ENCODE measurements at regions not wholly inside any gene's neighbourhood (a gene's known extent, or its start where the extent isn't known, plus 50 kb on each side); places are given as distances from the start of the nearest gene placed in this dataset.

DNA sequence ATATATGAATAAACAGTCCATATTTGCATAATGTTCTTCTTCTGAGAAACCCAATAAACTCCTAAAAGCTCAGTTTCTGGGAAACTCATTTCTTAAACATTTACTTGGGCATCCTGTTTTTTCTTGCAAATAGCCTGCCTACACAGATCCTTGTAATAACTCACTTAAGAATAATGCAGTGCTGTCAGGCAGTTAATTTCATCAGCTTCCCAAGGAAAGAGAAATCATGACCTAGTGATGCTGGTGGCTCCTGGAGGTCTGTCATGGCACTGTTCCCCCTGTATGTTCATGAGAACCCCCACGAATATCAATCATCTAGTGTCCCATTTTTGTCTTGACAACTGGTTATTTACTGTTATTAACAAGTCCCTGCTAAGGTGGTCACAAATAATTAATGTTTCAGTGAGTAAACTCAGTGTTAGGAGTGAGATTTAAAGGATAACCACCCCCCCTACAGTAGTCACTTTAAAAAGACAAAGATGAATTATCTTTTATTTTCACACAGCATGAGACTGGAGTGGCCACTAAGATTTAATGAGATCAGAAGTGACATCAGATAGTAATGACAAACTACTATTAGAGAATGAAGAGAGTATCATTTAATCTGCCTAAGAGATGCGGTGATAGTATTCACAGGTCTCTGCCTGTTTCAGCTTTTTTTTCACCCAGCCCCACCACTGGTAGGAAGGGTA is 279.5 kb upstream of the NECTIN3 start:
- BruUV-seq (replicated peaks): no TSS peak
- no peaks in the 10 kb centered on the region for H3K9me3 ChIP-seq (ENCODE audit: low read length)
- no peak overlapping the region for H3K4me2 ChIP-seq (ENCODE audit: low read length)
- ChIA-PET POLR2A (interaction anchor here (0.8 to 1.0 kb wide), 2 partner anchors 12 to 33 kb away, joined by 3 to 5 read pairs; no protein-coding TSS in a partner anchor), CTCF (ENCODE audit: unreplicated experiment) (no interaction called here)
- H3K9me2 ChIP-seq (ENCODE audit: insufficient read depth, low read length): no peaks in the 10 kb centered on the region
- H4K20me1 ChIP-seq (ENCODE audit: insufficient read depth, low read length): no peaks in the 10 kb centered on the region
- no peaks in the 10 kb centered on the region for H3K79me2 ChIP-seq (ENCODE audit: insufficient read depth, low read depth, low read length)
- H3K27ac ChIP-seq (ENCODE audit: low read depth, low read length, poor library complexity, severe bottlenecking): no peak overlapping the region
- no peaks in the 10 kb centered on the region for H3K4me1 ChIP-seq (ENCODE audit: insufficient read depth, low read length, poor library complexity, severe bottlenecking)
- DNase-seq (ENCODE audit: low spot score): no peak
- intact Hi-C loops (cut with micrococcal nuclease; ENCODE audit: unreplicated experiment): no loop called here
- H2AFZ ChIP-seq (ENCODE audit: low read length): no peak overlapping the region
- no peaks in the 10 kb centered on the region for H3K36me3 ChIP-seq (ENCODE audit: insufficient read depth, low read length)
- H3K4me3 ChIP-seq (ENCODE audit: low read depth, low read length, poor library complexity, severe bottlenecking): no peak overlapping the region
- no peak for TF ChIP-seq EZH2phosphoT487 (IDR thresholded peaks at IDR 0.05; ENCODE audit: borderline replicate concordance, low read depth, low read length)
- TF ChIP-seq, protein P1, sequence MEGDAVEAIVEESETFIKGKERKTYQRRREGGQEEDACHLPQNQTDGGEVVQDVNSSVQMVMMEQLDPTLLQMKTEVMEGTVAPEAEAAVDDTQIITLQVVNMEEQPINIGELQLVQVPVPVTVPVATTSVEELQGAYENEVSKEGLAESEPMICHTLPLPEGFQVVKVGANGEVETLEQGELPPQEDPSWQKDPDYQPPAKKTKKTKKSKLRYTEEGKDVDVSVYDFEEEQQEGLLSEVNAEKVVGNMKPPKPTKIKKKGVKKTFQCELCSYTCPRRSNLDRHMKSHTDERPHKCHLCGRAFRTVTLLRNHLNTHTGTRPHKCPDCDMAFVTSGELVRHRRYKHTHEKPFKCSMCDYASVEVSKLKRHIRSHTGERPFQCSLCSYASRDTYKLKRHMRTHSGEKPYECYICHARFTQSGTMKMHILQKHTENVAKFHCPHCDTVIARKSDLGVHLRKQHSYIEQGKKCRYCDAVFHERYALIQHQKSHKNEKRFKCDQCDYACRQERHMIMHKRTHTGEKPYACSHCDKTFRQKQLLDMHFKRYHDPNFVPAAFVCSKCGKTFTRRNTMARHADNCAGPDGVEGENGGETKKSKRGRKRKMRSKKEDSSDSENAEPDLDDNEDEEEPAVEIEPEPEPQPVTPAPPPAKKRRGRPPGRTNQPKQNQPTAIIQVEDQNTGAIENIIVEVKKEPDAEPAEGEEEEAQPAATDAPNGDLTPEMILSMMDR (conservative IDR thresholded peaks at IDR 0.05; ENCODE audit: low read length): no peak

DNA sequence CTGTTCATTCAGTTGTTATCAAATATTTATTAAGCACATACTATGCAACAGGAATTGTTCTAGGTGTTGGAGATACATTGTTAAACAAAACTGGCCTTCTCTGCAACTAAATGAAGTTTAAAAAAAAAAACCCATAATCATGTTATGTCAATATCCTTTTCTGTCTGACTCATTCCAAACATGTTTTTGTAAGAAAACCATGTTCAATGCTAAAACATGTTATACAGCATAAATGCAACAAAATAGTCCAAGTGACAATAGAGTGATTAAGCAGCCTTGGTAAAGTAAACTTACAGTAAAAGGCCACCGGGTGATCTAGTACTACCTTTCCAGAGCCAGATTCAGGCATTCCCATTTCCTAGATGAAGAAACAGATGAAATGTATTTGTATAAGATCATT is 278.0 kb upstream of the NECTIN3 start:
- Histone ChIP-seq H3K9me3 (ENCODE audit: low read length) (no peaks in the 10 kb centered on the region), H3K9me2 (ENCODE audit: insufficient read depth, low read length) (no peaks in the 10 kb centered on the region), H3K4me2 (ENCODE audit: low read length) (no peak overlapping the region), H3K4me1 (ENCODE audit: insufficient read depth, low read length, poor library complexity, severe bottlenecking) (no peaks in the 10 kb centered on the region), H3K36me3 (ENCODE audit: insufficient read depth, low read length) (no peaks in the 10 kb centered on the region), H4K20me1 (ENCODE audit: insufficient read depth, low read length) (no peaks in the 10 kb centered on the region), H3K4me3 (ENCODE audit: low read depth, low read length, poor library complexity, severe bottlenecking) (no peak overlapping the region), H2AFZ (ENCODE audit: low read length) (no peak overlapping the region), H3K79me2 (ENCODE audit: insufficient read depth, low read depth, low read length) (no peaks in the 10 kb centered on the region), H3K27ac (ENCODE audit: low read depth, low read length, poor library complexity, severe bottlenecking) (no peak overlapping the region)
- CTCF ChIA-PET (ENCODE audit: unreplicated experiment): no interaction called here
- TF ChIP-seq EZH2phosphoT487 (IDR thresholded peaks at IDR 0.05; ENCODE audit: borderline replicate concordance, low read depth, low read length): no peak
- TF ChIP-seq, protein P1 (conservative IDR thresholded peaks at IDR 0.05; ENCODE audit: low read length): no peak
- POLR2A ChIA-PET: no interaction called here
- intact Hi-C loops (cut with micrococcal nuclease; ENCODE audit: unreplicated experiment): no loop called here
- BruUV-seq (replicated peaks): no TSS peak
- no peak for DNase-seq (ENCODE audit: low spot score)

DNA sequence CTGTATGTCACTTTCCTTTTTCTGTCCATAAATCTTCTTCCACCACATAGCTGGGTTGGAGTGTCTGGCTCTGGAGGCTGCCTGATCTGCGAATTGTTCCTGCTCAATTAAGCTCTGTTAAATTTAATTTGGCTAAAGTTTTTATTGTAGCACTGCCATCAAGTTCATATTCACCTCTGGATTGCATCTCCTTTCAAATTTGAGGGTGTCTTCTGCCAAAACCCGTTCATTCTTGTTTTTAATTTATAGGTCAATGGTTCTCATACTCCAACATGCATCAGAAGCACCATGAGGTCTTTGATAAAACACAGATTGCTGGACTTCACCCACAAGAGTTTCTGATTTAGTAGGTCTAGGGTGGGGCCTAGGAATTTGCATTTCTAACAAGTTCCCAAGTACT is 276.5 kb upstream of the NECTIN3 start:
- intact Hi-C loops (cut with micrococcal nuclease; ENCODE audit: unreplicated experiment): no loop called here
- no peaks in the 10 kb centered on the region for H3K9me2 ChIP-seq (ENCODE audit: insufficient read depth, low read length)
- no peaks in the 10 kb centered on the region for H3K4me1 ChIP-seq (ENCODE audit: insufficient read depth, low read length, poor library complexity, severe bottlenecking)
- no peak overlapping the region for H3K4me2 ChIP-seq (ENCODE audit: low read length)
- no peak overlapping the region for H3K27ac ChIP-seq (ENCODE audit: low read depth, low read length, poor library complexity, severe bottlenecking)
- no peak for DNase-seq (ENCODE audit: low spot score)
- H3K79me2 ChIP-seq (ENCODE audit: insufficient read depth, low read depth, low read length): no peaks in the 10 kb centered on the region
- no TSS peak for BruUV-seq (replicated peaks)
- TF ChIP-seq EZH2phosphoT487 (IDR thresholded peaks at IDR 0.05; ENCODE audit: borderline replicate concordance, low read depth, low read length): no peak
- TF ChIP-seq, protein P1 (conservative IDR thresholded peaks at IDR 0.05; ENCODE audit: low read length): no peak
- no peak overlapping the region for H3K4me3 ChIP-seq (ENCODE audit: low read depth, low read length, poor library complexity, severe bottlenecking)
- POLR2A ChIA-PET: no interaction called here
- no peak overlapping the region for H2AFZ ChIP-seq (ENCODE audit: low read length)
- no peaks in the 10 kb centered on the region for H3K9me3 ChIP-seq (ENCODE audit: low read length)
- no peaks in the 10 kb centered on the region for H3K36me3 ChIP-seq (ENCODE audit: insufficient read depth, low read length)
- CTCF ChIA-PET (ENCODE audit: unreplicated experiment): no interaction called here
- H4K20me1 ChIP-seq (ENCODE audit: insufficient read depth, low read length): no peaks in the 10 kb centered on the region
